Stimulated activated CD8-positive, alpha-beta memory T cell treated with anti-CD3 and anti-CD28 coated beads, Interleukin-2, amount 100 ng/mL, for 48 hours (primary cell): ENCODE measurements at regions not wholly inside any gene's neighbourhood (a gene's known extent, or its start where the extent isn't known, plus 50 kb on each side); places are given as distances from the start of the nearest gene placed in this dataset.

Experiments used
- DNase-seq, 2 donors: peaks; one replicate each; pipeline ENCODE4 v3.0.0-alpha.2; 2020; ENCODE audit warnings: low read depth in 2 of 2

- no peak for DNase-seq
Observed at GRCh38 chr5:39478863-39479262, 54.1 kb upstream of the DAB2 start.

GRCh38 chr5:39476843-39477220 lies 52.1 kb upstream of the DAB2 start:
- no peak for DNase-seq

- no peak for DNase-seq
Observed at GRCh38 chr5:39475881-39476842, 51.4 kb upstream of the DAB2 start.

GRCh38 chr5:39475159-39475571 lies 50.4 kb upstream of the DAB2 start:
- DNase-seq, result no peak
